ENCODE measurements at regions not wholly inside any gene's neighbourhood (a gene's known extent, or its start where the extent isn't known, plus 50 kb on each side); places are given as distances from the start of the nearest gene placed in this dataset.

- Histone ChIP-seq H3K27me3 (no peaks in the 10 kb centered on the region), H3K36me3 (no peaks in the 10 kb centered on the region), H3K4me3 (no peak overlapping the region), H3K4me1 (no peaks in the 10 kb centered on the region), H3K9me3 (peaks cover 0 to 8% of the 10 kb centered on the region in 2 donors), H3K27ac (peak overlapping the region; percentile 27 to 36)
- intact Hi-C loops (cut with DNase I) = no loop called here
- TF ChIP-seq CTCF (IDR thresholded peaks at IDR 0.05) = no peak
- no peak for DNase-seq (ENCODE audit: low spot score in 2 of 2)
These were observed 198.5 kb downstream of the ADGRG6 start for GRCh38 chr6:142500250-142500786.

DNA sequence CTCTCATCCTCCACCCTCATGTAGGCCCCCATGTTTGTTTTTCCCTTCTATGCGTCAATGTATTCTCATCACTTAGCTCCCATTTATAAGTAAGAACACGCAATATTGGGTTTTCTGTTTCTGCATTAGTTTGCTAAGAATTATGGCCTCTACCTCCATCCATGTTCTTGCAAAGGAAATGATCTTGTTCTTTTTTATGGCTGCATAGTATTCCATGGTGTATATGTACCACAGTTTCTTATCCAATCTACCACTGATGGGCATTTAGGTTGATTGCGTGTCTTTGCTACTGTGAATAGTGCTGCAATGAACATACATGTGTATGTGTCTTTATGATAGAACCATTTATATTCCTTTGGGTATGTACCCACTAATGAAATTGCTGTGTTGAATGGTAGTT is 200.0 kb downstream of the ADGRG6 start:
- Histone ChIP-seq H3K27ac (no peak overlapping the region), H3K4me1 (no peaks in the 10 kb centered on the region), H3K27me3 (no peaks in the 10 kb centered on the region), H3K9me3 (peaks cover 0 to 8% of the 10 kb centered on the region in 2 donors), H3K4me3 (no peak overlapping the region), H3K36me3 (no peaks in the 10 kb centered on the region)
- no peak for DNase-seq (ENCODE audit: low spot score in 2 of 2)
- no peak for TF ChIP-seq CTCF (IDR thresholded peaks at IDR 0.05)
- intact Hi-C loops (cut with DNase I) = no loop called here

GRCh38 chr6:142507065-142507464 is 205.3 kb downstream of the ADGRG6 start:
- H3K9me3 ChIP-seq = peaks cover 0 to 8% of the 10 kb centered on the region in 2 donors
- no peak overlapping the region for H3K4me3 ChIP-seq
- H3K27ac ChIP-seq = no peak overlapping the region
- no peaks in the 10 kb centered on the region for H3K27me3 ChIP-seq
- H3K36me3 ChIP-seq = no peaks in the 10 kb centered on the region
- intact Hi-C loops (cut with DNase I) = no loop called here
- TF ChIP-seq CTCF (IDR thresholded peaks at IDR 0.05) = no peak
- DNase-seq (ENCODE audit: low spot score in 2 of 2) = no peak
- no peaks in the 10 kb centered on the region for H3K4me1 ChIP-seq

DNA sequence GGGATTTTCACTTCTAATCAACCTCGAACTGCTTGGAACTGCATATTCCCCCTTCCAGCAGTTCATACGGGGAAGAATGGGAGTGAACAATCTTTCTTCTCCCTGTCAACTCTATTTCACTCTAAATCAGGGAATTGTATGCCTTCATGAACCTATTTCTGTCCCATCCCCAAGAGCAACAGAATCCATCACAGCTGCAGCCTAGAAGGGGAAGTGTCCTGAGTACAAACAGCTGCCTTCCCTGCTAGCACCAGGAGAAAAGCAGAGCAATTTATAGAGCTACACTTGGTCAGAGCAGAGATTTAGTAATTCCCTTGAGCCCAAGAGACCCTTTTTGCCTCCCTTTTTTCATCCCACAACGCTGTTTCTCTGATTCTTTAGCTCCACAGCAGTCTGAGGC is 208.4 kb downstream of the ADGRG6 start:
- Histone ChIP-seq H3K27ac (no peak overlapping the region), H3K27me3 (no peaks in the 10 kb centered on the region), H3K4me3 (no peak overlapping the region), H3K36me3 (no peaks in the 10 kb centered on the region), H3K4me1 (no peaks in the 10 kb centered on the region), H3K9me3 (no peaks in the 10 kb centered on the region)
- TF ChIP-seq CTCF (IDR thresholded peaks at IDR 0.05) = no peak
- intact Hi-C loops (cut with DNase I) = no loop called here
- no peak for DNase-seq (ENCODE audit: low spot score in 2 of 2)

GRCh38 chr6:142518126-142518525 is 216.3 kb downstream of the ADGRG6 start:
- H3K27ac ChIP-seq = no peak overlapping the region
- H3K36me3 ChIP-seq = no peaks in the 10 kb centered on the region
- DNase-seq (ENCODE audit: low spot score in 2 of 2) = no peak
- H3K27me3 ChIP-seq = no peaks in the 10 kb centered on the region
- no peaks in the 10 kb centered on the region for H3K9me3 ChIP-seq
- intact Hi-C loops (cut with DNase I) = no loop called here
- H3K4me3 ChIP-seq = no peak overlapping the region
- H3K4me1 ChIP-seq = no peaks in the 10 kb centered on the region
- no peak for TF ChIP-seq CTCF (IDR thresholded peaks at IDR 0.05)

- intact Hi-C loops (cut with DNase I) = no loop called here
- no peak overlapping the region for H3K4me3 ChIP-seq
- DNase-seq (ENCODE audit: low spot score in 2 of 2) = no peak
These were observed 217.0 kb downstream of the ADGRG6 start for GRCh38 chr6:142518761-142519160.

More at GRCh38 chr6:142518761-142519160, 217.0 kb downstream of the ADGRG6 start:
- Histone ChIP-seq H3K9me3 (no peaks in the 10 kb centered on the region), H3K4me1 (no peaks in the 10 kb centered on the region), H3K27ac (no peak overlapping the region), H3K27me3 (no peaks in the 10 kb centered on the region), H3K36me3 (no peaks in the 10 kb centered on the region)
- TF ChIP-seq CTCF (IDR thresholded peaks at IDR 0.05) = no peak
